ENCODE measurements at regions not wholly inside any gene's neighbourhood (a gene's known extent, or its start where the extent isn't known, plus 50 kb on each side); places are given as distances from the start of the nearest gene placed in this dataset.

- DNase-seq = no peak
Observed at GRCh38 chr3:64305731-64306130, 80.5 kb upstream of the PRICKLE2 start.

DNA sequence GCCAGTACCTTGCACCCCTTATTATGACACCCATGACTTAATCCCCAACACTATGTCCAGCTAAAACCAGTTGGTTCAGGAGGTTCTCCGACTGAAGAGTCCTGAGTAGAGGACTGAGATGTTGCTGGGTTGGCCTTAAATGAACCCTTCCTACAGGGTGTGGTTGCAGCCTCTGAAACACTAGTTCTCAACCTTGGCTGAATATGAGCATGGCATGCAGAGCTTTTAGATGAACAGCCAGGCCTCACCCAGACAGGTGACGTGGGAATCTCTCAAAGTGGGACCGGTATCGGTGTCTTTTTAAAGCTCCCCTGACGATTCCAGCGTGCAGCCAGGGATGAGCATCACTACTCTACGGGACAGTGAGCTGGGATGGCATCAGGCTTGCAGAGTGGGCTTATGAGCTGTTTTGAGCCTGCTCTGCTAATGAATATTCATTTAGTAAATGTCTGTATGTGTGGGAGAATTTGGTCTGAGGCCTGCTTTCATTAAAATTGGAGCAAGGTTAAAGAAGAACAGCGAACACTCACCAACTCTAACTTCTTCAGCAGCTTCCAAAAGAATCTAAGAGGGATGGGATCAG, 79.7 kb upstream of the PRICKLE2 start:
- DNase-seq = no peak

DNA sequence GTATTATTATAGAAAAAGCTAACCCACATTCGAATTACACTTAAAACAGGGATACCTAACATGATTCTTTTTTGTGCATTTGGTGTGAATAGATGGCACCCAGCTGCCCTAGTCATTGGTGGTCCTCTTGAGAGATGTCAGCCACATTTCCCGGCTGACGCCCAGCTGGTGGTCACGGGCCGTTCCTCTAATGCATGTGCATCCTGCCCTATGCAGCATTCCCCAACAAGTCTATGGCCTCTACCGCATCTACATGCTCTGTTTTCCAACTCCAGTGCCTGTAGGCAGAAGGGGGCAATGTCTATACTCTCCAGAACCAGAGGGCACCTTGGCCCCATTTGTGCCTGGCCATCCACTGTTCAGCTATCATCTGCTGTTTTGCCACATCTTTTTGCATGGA, 78.6 kb upstream of the PRICKLE2 start:
- DNase-seq = no peak

DNA sequence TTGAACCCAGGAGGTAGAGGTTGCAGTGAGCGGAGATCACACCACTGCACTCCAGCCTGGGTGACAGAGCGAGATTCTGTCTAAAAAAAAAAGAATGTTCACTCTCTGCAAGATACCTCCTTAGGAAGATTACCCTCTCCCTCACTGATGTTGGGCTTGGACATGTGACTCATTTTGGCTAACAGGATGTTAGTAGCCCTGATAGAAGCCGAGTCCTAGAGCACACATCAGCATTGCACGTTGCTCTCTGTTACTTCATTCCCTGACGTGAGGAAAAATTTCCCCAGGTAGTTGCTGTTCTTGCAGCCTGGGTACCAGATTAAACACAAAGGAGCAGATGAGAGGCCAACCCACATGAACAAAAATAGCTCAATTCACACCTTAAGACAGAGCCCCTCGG, 78.1 kb upstream of the PRICKLE2 start:
- no peak for DNase-seq

DNA sequence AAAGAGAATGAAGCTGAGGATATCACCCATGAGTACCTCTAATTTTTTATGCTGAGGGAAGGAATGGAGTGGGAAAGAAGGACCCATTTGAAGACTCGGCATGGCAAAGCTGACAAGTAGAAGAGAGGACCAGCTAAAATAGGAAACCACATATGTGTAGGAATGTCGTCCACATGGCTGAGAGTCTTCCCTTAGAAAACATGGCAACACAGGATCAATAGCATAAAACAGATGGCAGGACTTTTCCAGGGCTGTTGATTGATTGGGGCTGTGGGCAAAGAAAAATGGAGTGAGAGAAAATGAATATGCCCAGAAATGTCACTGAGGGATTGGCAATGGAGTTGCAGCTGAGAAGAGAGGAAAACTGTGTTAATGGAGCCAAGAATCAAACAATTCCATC, 76.2 kb upstream of the PRICKLE2 start:
- no peak for DNase-seq

- no peak for DNase-seq
Observed at GRCh38 chr3:64300790-64301423, 75.6 kb upstream of the PRICKLE2 start.

- DNase-seq = no peak
Observed at GRCh38 chr3:64299206-64299605, 73.9 kb upstream of the PRICKLE2 start.

GRCh38 chr3:64297563-64297962, 72.3 kb upstream of the PRICKLE2 start:
- no peak for DNase-seq

GRCh38 chr3:64295594-64295993, 70.3 kb upstream of the PRICKLE2 start:
- DNase-seq = no peak

DNA sequence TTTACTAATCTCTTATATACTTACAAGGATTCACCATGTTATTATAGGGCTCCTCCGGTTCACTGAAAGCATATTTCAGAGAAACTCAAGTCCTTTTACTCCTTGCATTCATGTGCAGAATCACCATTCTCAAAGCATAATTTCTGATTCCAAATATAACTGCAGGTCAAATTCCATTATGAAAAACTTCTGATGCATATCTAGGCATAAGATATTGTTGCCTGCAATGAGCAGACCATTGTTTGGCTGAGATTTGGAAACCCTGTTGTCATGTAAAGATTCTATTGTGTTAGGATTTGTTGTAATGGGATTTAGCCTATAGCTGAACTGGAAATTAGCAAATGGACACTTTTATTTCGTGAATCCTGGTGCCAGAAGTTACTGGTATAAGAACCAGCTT, 69.5 kb upstream of the PRICKLE2 start:
- DNase-seq = no peak

DNA sequence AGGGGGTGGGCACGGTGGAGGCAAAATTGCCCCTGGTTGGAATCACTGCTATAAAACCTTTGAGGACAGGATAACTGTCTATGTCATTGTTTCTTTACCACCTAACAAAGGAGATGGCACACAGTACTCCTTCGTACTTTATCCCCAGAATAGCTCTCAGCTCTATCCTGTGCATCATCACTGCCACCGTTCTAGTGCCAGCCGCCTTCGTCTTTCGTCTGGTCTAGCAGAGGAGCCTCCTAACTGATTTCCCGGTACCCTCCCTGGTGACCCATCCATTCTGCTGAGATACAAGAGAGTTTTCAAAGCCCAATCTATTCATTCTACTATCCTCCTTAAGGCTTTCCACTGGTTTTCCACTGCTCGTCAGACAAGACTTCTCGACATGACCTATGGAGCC, 67.9 kb upstream of the PRICKLE2 start:
- no peak for DNase-seq

DNA sequence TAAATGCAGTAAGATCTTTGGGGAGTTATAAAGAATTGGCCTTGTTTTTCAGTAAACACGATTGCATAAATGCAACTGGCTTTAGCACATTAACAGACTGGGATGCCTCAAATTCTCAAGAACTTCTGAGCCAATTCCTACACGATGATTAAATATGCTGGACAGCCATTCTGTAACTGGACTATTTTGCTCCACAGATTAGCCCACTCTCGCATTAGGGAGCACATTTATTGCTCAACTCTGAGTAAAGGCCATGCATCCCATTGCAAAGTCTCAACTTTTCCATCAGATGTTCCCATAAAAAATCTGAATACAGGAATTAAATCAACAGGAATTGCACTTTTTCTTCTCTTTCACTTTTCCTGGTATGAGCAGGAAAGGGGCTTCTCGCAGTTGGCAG, 66.7 kb upstream of the PRICKLE2 start:
- DNase-seq = no peak

DNA sequence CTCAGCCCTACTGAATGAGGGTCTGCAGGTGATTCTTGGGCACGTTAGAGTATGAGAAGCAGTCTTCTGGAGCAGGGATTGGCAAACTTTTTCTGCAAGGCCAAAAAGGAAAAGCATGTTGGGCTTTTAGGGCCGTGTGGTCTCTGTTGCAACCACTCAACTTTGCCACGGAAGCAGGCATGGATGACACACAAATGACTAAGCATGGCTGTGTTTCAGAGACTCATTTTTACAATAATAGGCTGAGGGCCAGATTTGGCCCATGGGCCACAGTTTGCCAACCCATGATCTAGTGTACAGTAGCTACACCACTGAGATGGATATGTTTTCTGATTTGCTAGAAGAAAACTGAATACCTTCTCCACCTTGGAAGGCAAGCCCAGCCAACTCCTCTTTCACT, 66.1 kb upstream of the PRICKLE2 start:
- no peak for DNase-seq

DNA sequence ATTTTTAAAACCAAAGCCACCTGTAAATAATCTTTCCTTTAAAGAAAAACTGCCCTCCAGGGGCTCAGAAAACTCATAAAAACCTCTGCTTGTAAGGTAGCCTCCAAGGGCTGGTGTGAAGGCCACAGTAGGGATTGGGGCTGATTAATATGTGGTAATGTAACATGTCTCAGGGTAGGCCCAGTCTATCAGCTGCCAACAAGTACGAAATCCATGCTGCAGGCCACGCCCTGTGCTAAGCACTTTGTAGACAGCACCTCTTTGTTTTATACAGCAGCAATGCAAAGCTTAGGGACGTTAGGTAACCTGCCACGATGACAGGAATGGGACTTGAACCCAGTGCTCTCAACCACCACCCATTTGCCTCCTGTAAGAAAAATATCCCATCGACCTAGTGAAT, 65.6 kb upstream of the PRICKLE2 start:
- DNase-seq = no peak

DNA sequence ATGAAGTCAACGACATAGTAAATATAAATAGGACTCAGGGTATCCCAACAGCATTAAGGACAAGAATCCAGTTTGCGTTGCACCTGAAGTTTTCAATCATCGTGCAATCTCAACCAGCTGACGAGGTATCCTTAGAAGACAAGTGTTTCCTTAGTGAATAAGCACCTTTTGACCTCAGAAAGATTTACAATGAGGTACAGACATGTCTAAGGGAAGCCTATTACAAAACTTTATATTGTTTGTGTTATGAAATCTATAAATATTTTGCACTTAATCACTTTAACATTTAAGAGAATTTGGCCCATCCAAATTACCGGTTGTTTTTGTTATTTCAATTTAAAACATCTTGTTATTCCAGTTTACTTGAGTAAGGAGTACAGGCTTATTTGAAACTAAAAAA, 64.9 kb upstream of the PRICKLE2 start:
- no peak for DNase-seq

GRCh38 chr3:64289622-64290021, 64.4 kb upstream of the PRICKLE2 start:
- DNase-seq = no peak

DNA sequence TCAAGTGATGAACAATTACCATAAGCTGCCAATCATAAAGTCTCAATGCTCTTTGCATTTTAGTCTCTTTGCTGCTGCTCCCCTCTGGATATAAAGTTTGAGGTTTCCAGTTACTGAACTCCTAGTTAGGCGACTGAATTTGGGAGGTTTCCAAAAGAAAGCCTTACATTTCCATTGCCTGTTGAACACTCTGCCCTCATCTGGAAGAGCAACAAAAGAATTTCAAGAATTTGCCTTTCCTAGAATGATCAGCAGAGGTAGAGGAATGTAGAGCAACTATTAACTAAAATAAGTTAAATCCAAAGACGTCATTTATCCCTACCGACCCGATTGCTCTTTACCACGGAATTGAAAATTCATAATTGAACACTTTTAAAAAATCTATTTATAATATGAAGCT, 53.4 kb upstream of the PRICKLE2 start:
- DNase-seq = no peak

- DNase-seq = no peak
Observed at GRCh38 chr3:64276131-64276530, 50.9 kb upstream of the PRICKLE2 start.

Measured in DMS 273 treated with DMSO at 0.1 percent for 48 hours (cell line).